Nephron (organoid): ENCODE measurements at regions not wholly inside any gene's neighbourhood (a gene's known extent, or its start where the extent isn't known, plus 50 kb on each side); places are given as distances from the start of the nearest gene placed in this dataset.
A peak's percentile ranks its signal among the peaks of the same experiment; 100 is the strongest.

Experiments used
- H3K27ac Mint-ChIP-seq, 3 experiments: 2 replicates each; pipeline ENCODE4 v1.8.0; 2020; ENCODE audit warnings: mixed read lengths in 3 of 3, mild to moderate bottlenecking in 2 of 3, moderate library complexity in 1 of 3
- H3K27me3 Mint-ChIP-seq: 2 replicates; pipeline ENCODE4 v1.8.0; 2021; ENCODE audit warnings: low read depth, mild to moderate bottlenecking, moderate library complexity, mixed read lengths
- H3K36me3 Mint-ChIP-seq: 2 replicates; pipeline ENCODE4 v1.8.0; 2020; ENCODE audit warnings: low read depth, mixed read lengths
- H3K4me1 Mint-ChIP-seq: 2 replicates; pipeline ENCODE4 v1.8.0; 2020; ENCODE audit warnings: mixed read lengths
- H3K4me3 Mint-ChIP-seq, 3 experiments: 2 replicates each; pipeline ENCODE4 v1.8.0; 2020; ENCODE audit warnings: mild to moderate bottlenecking in 3 of 3, mixed read lengths in 3 of 3, moderate library complexity in 2 of 3
- H3K9me3 Mint-ChIP-seq: 2 replicates; pipeline ENCODE4 v1.8.0; 2020; ENCODE audit warnings: mixed read lengths
- TF ChIP-seq, protein P1 (sequence below), 3 experiments: fragments of 200-600 bp; sonication (generic); IDR thresholded peaks; one replicate each; pipeline ENCODE4 v1.5.0; 2021; ENCODE audit warnings: antibody characterized with exemption in 3 of 3; ENCODE audit not compliant: unreplicated experiment in 3 of 3

DNA sequence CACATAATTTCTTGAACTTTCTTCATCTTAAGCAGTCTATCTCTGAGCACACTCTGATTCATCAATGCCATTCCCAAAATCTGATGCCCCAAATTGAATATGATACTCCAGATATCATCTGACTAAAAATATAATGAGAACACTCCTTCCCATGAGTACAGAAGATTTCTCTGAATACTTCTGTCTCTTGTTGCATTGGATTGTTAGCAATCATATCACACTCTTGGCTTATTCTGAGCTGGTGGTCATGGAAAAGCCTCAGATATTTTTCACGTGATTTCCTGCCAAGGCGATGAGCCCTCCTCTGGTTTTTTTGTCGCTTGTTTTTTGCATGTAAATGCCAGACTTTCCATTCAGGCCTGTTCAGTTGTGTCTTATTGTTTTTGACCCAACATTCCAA lies 87.2 kb downstream of the NOG start:
- H3K9me3 Mint-ChIP-seq, result no peaks in the 10 kb centered on the region
- TF ChIP-seq, protein P1, sequence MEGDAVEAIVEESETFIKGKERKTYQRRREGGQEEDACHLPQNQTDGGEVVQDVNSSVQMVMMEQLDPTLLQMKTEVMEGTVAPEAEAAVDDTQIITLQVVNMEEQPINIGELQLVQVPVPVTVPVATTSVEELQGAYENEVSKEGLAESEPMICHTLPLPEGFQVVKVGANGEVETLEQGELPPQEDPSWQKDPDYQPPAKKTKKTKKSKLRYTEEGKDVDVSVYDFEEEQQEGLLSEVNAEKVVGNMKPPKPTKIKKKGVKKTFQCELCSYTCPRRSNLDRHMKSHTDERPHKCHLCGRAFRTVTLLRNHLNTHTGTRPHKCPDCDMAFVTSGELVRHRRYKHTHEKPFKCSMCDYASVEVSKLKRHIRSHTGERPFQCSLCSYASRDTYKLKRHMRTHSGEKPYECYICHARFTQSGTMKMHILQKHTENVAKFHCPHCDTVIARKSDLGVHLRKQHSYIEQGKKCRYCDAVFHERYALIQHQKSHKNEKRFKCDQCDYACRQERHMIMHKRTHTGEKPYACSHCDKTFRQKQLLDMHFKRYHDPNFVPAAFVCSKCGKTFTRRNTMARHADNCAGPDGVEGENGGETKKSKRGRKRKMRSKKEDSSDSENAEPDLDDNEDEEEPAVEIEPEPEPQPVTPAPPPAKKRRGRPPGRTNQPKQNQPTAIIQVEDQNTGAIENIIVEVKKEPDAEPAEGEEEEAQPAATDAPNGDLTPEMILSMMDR (IDR thresholded peaks at IDR 0.05; ENCODE audit: unreplicated experiment in 3 of 3), result no peak
- H3K4me1 Mint-ChIP-seq, result peaks cover 6% of the 10 kb centered on the region
- H3K27ac Mint-ChIP-seq, result no peak overlapping the region
- peaks cover 61% of the 10 kb centered on the region for H3K27me3 Mint-ChIP-seq
- no peaks in the 10 kb centered on the region for H3K36me3 Mint-ChIP-seq
- peak overlapping the region in 1 of 3 experiments; percentile 2 for H3K4me3 Mint-ChIP-seq

GRCh38 chr17:56681561-56682266 lies 88.2 kb downstream of the NOG start:
- Mint-ChIP-seq H3K36me3 (no peaks in the 10 kb centered on the region), H3K27ac (no peak overlapping the region), H3K27me3 (peaks cover 54% of the 10 kb centered on the region), H3K4me1 (peaks cover 6% of the 10 kb centered on the region), H3K4me3 (no peak overlapping the region), H3K9me3 (peaks cover 4% of the 10 kb centered on the region)
- TF ChIP-seq, protein P1 (IDR thresholded peaks at IDR 0.05; ENCODE audit: unreplicated experiment in 3 of 3), result no peak

DNA sequence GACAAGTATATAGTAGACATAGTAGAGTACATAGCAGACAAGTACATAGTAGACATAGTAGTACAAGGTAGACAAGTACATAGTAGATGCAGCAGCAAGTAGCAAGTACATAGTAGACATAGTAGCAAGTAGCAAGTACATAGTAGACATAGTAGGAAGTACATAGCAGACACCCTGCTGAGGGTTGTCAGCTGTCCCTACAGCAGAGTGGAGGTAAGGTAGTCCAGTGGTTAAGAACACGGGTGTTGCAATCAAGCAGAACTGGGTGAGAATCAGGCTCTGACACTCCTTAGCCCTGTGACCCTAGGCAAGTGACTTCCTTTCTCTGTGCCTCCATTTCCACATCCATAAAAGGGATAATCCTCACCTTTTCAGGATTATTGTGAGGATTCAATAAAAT lies 94.7 kb downstream of the NOG start:
- no peak overlapping the region for H3K4me3 Mint-ChIP-seq
- H3K27me3 Mint-ChIP-seq, result peaks cover 28% of the 10 kb centered on the region
- peaks cover 8% of the 10 kb centered on the region for H3K9me3 Mint-ChIP-seq
- H3K36me3 Mint-ChIP-seq, result no peaks in the 10 kb centered on the region
- no peak overlapping the region for H3K27ac Mint-ChIP-seq
- TF ChIP-seq, protein P1 (IDR thresholded peaks at IDR 0.05; ENCODE audit: unreplicated experiment in 3 of 3), result no peak
- no peaks in the 10 kb centered on the region for H3K4me1 Mint-ChIP-seq

DNA sequence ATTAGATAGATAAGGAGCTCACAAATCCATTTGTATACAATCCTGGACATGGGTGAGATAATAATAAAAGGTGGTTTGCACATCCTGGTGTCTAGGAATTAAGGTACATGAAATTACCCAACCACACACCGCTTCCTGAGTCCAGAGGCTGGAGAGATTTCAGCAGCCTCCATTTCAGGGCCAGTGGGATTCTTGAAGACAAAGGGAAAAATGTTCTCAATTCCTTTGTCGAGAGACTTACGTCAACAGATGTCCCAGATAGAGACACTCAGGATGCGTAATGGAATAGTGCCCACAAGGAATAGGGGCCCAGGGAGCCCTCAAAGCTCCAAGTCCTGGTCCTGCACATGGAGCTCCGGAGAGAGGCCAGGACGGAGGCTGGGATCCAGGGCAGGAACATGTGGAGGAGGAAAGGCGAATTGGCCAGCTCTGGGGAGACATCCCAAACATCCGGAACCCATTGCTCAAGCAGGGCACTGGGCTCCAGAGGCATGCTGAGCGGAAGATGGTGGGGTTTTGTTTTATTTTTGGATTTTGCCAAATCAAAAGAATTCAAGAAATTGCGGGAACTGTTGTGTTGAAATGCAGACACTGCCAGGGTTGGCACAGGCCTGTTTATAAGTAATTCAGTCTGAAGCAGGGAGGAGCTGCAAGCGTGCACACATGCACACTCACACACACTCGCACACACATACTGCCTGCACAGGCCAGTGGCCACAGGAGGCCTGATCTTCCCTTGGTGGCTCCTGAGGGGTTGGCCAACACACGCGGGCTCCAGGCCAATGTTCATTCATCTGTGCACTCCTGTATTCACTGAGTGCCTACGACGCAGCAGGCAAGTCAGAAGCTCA lies 97.2 kb downstream of the NOG start:
- no peak overlapping the region for H3K4me3 Mint-ChIP-seq
- no peaks in the 10 kb centered on the region for H3K36me3 Mint-ChIP-seq
- H3K9me3 Mint-ChIP-seq, result peaks cover 8% of the 10 kb centered on the region

GRCh38 chr17:56694825-56695224 lies 101.3 kb downstream of the NOG start:
- TF ChIP-seq, protein P1 (IDR thresholded peaks at IDR 0.05; ENCODE audit: unreplicated experiment in 3 of 3), result no peak
- Mint-ChIP-seq H3K4me1 (peaks cover 28% of the 10 kb centered on the region), H3K36me3 (no peaks in the 10 kb centered on the region), H3K4me3 (no peak overlapping the region), H3K27ac (no peak overlapping the region), H3K9me3 (no peaks in the 10 kb centered on the region), H3K27me3 (peaks cover 16% of the 10 kb centered on the region)

More for the DNA sequence above, 97.2 kb downstream of the NOG start:
- TF ChIP-seq, protein P1 (IDR thresholded peaks at IDR 0.05; ENCODE audit: unreplicated experiment in 3 of 3), result no peak
- Mint-ChIP-seq H3K4me1 (no peaks in the 10 kb centered on the region), H3K27me3 (peaks cover 21% of the 10 kb centered on the region), H3K27ac (no peak overlapping the region)
